Gastrocnemius medialis (tissue), 4 donors: ENCODE measurements at regions not wholly inside any gene's neighbourhood (a gene's known extent, or its start where the extent isn't known, plus 50 kb on each side); places are given as distances from the start of the nearest gene placed in this dataset.

Experiments
- POLR2A ChIP-seq, 2 donors: fragments of 450-650 bp; IDR thresholded peaks; one replicate each; pipeline ENCODE4 v1.6.1; 2017; ENCODE audit warnings: antibody characterized with exemption in 2 of 2, mild to moderate bottlenecking in 2 of 2, moderate library complexity in 2 of 2
- TF ChIP-seq, protein P1 (sequence below), 5 experiments: fragments of 450-650 bp in 3 of 5; fragments of 200-600 bp in 2 of 5; sonication (generic) in 2 of 5; IDR thresholded peaks in 4 of 5; conservative IDR thresholded peaks in 1 of 5; 1 replicate in 4 of 5; 2 replicates in 1 of 5; pipeline ENCODE4 v1.5.1; 2016 to 2019; ENCODE audit warnings: antibody characterized with exemption in 5 of 5, mild to moderate bottlenecking in 3 of 5, moderate library complexity in 3 of 5

DNA sequence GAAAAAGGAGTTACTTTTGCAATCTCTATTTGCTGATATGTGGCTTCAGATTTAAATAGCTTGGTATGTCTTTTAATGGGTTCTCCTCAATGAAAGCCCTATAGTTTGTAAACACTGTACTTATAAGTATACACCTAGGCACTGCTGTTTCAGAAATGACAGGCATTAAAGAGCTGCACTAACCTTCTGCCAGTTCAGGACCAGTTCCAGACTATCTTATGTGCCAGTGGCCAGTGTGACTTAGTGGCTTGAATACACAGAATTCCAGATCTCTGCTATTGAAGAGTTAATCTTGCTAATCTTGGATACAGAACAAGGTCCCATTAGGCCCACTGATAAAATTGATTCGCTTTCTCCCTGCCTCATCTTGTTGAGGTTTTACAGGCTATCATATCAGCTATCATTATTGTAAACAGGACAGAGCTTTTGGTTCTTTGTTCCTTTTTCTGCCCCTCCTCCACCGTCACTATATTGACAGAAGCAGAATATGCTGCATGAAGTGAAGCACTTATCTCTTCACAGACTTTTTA lies 337.5 kb downstream of the LRRIQ3 start:
- TF ChIP-seq, protein P1, sequence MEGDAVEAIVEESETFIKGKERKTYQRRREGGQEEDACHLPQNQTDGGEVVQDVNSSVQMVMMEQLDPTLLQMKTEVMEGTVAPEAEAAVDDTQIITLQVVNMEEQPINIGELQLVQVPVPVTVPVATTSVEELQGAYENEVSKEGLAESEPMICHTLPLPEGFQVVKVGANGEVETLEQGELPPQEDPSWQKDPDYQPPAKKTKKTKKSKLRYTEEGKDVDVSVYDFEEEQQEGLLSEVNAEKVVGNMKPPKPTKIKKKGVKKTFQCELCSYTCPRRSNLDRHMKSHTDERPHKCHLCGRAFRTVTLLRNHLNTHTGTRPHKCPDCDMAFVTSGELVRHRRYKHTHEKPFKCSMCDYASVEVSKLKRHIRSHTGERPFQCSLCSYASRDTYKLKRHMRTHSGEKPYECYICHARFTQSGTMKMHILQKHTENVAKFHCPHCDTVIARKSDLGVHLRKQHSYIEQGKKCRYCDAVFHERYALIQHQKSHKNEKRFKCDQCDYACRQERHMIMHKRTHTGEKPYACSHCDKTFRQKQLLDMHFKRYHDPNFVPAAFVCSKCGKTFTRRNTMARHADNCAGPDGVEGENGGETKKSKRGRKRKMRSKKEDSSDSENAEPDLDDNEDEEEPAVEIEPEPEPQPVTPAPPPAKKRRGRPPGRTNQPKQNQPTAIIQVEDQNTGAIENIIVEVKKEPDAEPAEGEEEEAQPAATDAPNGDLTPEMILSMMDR (IDR thresholded peaks at IDR 0.05 in 4 of 5, conservative IDR thresholded peaks at IDR 0.05 in 1 of 5) = no peak
- TF ChIP-seq POLR2A (IDR thresholded peaks at IDR 0.05) = no peak
